Ramos (cell line): ENCODE measurements at regions not wholly inside any gene's neighbourhood (a gene's known extent, or its start where the extent isn't known, plus 50 kb on each side); places are given as distances from the start of the nearest gene placed in this dataset.
"Not testable (repeated sequence)": the region's sequence is repeated elsewhere in the genome, so short reads cannot be mapped to it uniquely, and the experiment has no call there.

Source experiments
- in situ Hi-C: fragments of 300-500 bp; cut with MboI; formaldehyde crosslinking; loops from one replicate; pipeline ENCODE4 v1.14.3; 2022; ENCODE audit warnings: low sequenced_read_pairs; ENCODE audit not compliant: unreplicated experiment

GRCh38 chr2:208915401-208915800, 508.4 kb upstream of the MAP2 start:
- in situ Hi-C loops: no loop called here

DNA sequence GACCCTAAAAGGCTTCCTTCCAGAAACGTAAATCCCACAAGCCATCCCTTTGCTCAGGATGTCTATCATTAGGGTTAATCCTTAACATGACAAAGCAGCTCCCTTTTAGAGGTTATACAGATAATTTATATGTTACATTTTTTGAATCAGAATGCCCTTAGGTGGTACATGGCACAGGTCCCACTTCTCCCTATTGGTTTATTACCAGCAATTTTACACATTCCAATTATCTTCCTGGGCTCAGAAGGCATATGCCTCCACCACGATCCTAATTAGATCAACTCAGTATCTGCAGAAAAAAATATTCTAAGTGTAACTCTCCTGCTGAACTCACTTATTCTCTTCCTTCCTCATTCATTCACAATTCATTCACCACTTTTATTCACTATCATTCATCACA, 507.0 kb upstream of the MAP2 start:
- in situ Hi-C loops: no loop called here

GRCh38 chr2:208921358-208921757, 502.5 kb upstream of the MAP2 start:
- in situ Hi-C loops: not testable (repeated sequence)

GRCh38 chr2:208927867-208928266, 496.0 kb upstream of the MAP2 start:
- in situ Hi-C loops: no loop called here

DNA sequence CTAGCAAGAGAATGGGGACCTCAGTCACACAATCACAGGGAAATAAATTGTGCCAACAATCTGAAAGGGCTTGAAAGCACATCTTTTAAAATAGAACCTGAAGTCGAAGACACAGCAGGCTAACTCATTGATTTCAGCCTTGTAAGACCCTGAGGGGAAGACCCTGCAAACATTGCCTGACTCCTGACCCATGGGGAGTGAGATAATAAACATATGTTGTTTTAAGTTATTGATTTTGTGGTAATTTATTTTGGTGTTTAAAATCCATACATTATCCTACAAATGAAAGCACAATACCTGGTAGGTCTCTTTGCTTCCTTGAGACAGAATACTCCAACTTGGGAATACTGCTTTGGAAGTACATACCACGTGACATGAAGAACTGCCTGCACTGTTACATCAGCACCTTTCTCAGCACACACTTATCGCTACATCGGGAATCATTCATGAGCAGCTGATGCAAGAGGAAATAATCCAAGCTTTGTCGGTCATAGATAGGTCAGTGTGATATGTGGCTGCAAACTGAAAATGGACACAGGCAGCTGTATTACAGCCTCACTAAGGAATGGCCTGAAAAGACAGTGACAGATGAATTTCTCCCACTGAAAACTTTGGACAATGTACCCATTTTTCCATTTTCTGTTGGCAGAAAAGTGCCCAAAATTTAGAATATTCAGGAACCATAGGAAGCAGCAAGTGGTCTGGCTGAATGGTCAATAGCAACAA, 494.5 kb upstream of the MAP2 start:
- in situ Hi-C loops: no loop called here

GRCh38 chr2:208929894-208930427, 493.9 kb upstream of the MAP2 start:
- in situ Hi-C loops: no loop called here

DNA sequence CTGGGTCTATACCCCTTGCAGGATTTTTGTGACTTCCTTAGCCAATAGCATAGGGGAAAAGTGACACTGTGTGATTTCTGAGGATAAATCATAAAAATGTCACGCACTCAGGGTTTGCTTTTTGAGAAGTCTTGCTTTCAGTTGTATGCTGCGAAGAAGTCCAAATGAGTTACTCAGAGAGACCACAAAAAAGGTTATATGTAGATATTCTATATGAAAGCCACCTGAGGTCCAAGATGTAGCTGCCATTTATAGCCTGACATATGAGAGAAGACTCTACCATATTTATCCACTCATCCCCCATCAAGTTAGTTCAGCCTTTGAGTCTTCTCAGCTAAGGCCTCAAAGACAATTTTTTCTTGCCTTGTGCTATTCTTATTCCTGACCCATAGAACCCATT, 488.3 kb upstream of the MAP2 start:
- in situ Hi-C loops: no loop called here

DNA sequence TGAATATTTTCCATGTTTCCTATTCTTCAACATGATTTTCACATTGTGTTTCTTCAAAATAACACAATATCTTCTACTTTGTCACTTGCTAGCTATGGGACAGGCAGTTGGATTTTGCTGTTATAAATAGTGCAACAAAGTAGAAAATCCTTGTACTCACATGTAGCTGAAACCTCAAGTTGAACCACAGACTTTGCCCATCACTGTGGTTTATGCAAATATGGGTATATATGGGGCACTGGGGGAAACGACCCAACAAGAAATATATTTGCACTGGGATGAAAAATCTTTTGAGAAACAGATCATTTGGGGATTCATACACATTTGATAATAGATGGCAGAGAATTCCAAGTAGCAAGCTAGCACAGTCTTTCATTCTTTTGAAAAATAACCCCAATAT, 486.3 kb upstream of the MAP2 start:
- in situ Hi-C loops: no loop called here

GRCh38 chr2:208939852-208940251, 484.0 kb upstream of the MAP2 start:
- in situ Hi-C loops: no loop called here

DNA sequence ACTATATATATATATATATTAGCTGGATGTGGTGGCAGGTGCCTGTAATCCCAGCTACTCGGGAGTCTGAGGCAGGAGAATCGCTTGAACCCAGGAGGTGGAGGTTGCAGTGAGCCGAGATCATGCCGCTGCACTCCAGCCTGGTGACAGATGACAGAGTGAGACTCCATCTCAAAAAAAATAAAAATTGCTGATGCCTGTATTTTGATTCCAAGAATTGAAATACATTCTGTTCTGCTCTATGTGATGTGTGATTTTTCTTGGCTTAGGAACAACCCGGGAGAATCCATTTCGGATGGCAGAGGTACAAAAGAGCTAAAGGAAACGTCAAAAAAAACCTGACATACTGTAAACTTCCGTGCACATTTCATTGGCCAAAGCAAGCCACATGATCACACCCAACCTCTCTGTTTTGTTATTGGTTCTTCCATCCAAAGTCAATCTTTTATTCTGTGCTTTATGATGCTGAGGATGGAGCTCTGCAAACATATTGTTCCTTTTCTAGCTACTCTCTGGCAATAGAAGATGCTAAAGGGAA, 478.1 kb upstream of the MAP2 start:
- in situ Hi-C loops: no loop called here

DNA sequence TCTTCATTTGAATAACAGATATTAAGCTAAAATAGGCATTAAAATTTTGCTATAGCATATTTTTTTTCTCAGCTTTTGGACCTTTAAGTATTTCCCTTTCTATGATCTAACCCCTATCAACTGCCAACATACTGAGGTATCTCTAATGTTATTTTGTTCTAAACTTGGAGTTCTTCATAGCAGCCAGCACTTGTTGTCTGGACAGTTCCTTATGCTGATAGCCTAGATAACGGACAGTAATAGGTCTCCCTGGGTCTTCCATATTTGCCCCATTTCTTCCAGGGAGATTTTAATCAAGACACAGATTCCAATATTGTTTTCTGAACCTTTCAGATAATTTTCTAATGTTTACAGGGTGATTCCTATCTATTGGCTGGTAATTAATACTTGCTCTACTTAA, 475.8 kb upstream of the MAP2 start:
- in situ Hi-C loops: no loop called here

- in situ Hi-C loops: no loop called here
These were observed 453.8 kb upstream of the MAP2 start for GRCh38 chr2:208970070-208970469.

- in situ Hi-C loops: no loop called here
These were observed 446.3 kb upstream of the MAP2 start for GRCh38 chr2:208977582-208977981.

- in situ Hi-C loops: no loop called here
These were observed 444.9 kb upstream of the MAP2 start for GRCh38 chr2:208978946-208979345.

DNA sequence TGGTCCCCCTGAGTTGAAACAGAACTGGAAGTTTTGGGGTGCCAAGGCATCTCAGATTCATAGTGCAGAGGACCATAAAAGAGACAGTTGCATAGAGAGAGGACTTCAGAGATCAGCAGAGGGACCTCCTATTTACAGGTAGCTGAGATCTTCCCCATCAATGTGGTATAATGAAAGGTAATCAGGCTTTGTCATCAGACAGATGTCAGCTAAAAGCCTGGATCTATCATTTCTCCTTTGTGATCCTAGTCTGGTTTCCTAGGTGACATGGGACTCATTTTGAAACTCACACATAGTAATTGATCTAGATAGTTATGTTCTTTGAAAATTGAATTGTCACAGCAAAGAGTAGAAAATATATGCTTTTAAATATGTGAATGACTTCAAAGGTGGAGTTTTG, 443.5 kb upstream of the MAP2 start:
- in situ Hi-C loops: no loop called here

DNA sequence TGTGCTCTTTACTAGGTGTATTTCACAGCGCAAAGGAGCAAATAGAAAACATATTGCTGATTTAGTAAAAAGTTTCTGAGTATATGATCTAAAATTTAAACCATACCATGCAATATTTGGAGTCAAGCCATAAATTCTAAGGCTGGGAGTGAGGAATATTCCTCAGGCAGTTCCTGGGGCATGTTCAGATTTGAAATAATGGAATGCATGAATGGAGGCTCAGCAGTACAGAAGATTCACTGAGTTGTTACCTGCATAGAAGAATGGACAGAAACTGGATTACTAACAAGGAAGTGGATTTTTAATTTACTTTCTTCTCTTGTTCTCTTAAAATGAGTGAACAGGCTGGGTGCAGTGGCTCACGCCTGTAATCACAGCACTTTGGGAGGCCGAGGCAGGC, 441.0 kb upstream of the MAP2 start:
- in situ Hi-C loops: no loop called here

GRCh38 chr2:208983486-208983885, 440.4 kb upstream of the MAP2 start:
- in situ Hi-C loops: no loop called here

GRCh38 chr2:208984376-208985090, 439.3 kb upstream of the MAP2 start:
- in situ Hi-C loops: no loop called here

DNA sequence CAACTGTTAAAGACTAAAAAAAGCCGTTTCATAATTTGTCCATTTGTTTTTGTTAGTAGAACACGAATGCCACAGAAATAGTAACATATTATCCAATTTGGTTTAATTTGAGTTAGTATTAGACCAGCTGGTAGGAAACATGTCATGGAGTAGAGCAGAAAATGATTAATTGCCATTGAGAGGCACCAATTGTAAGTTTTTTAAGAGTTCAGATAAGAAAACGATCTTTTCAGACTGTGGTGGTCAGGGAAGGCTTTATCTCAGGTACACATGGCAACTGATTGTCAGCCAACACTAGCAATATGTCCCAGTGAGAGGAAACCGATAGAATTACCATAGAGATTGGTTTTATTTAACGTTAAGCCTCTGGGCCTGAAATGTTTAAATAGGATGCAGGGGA, 438.2 kb upstream of the MAP2 start:
- in situ Hi-C loops: no loop called here

GRCh38 chr2:208990716-208991115, 433.1 kb upstream of the MAP2 start:
- in situ Hi-C loops: no loop called here

GRCh38 chr2:208999911-209000310, 423.9 kb upstream of the MAP2 start:
- in situ Hi-C loops: no loop called here
